Pancreas (tissue), 10 donors: ENCODE measurements at regions not wholly inside any gene's neighbourhood (a gene's known extent, or its start where the extent isn't known, plus 50 kb on each side); places are given as distances from the start of the nearest gene placed in this dataset.

Experiments
- ATAC-seq, 4 donors: fragments of 200-7000 bp; cut with Tn5 transposase; one replicate each; pipeline versions ENCODE4 v1.8.0 to v1.9.1; 2020; ENCODE audit warnings: mild to moderate bottlenecking in 4 of 4, moderate library complexity in 4 of 4
- DNase-seq, 6 donors: peaks; one replicate each; pipeline ENCODE4 v3.0.0-alpha.2; 2020
- FAIRE-seq: peaks from 2 replicates; lab custom pipeline; 2012; peaks lifted over from hg19 to GRCh38; lab: Jason Lieb, UNC
- H3K27ac ChIP-seq, 4 donors: fragments of 200-600 bp; sonication (generic); 1 replicate in 3 of 4; 2 replicates in 1 of 4; pipeline versions ENCODE4 v1.5.0 to v1.8.0; 2020
- H3K27me3 ChIP-seq, 4 donors: fragments of 200-600 bp; one replicate each; pipeline ENCODE4 v1.8.0; 2021
- H3K36me3 ChIP-seq, 3 donors: fragments of 200-600 bp; sonication (generic) in 1 of 3; one replicate each; pipeline versions ENCODE4 v1.5.0 to v1.8.0; 2020 to 2021
- H3K4me1 ChIP-seq, 3 donors: fragments of 200-600 bp; one replicate each; pipeline ENCODE4 v1.8.0; 2021
- H3K4me3 ChIP-seq, 4 donors: fragments of 200-600 bp; sonication (generic) in 2 of 4; one replicate each; pipeline versions ENCODE4 v1.5.0 to v1.8.0; 2020 to 2021
- H3K9me3 ChIP-seq, 4 donors: fragments of 200-600 bp; one replicate each; pipeline ENCODE4 v1.8.0; 2021
- WGBS, 2 donors: extraction: QIAGEN DNeasy Blood & Tissue Kit; methylation state at CpG; one replicate each; pipeline ENCODE4 v1.1.7; 2013; 5-methylcytosine and 5-hydroxymethylcytosine counted together
- intact Hi-C, 3 donors: fragments of 100-400 bp; cut with DNase I; formaldehyde crosslinking; loops; one replicate each; pipeline versions ENCODE4 v1.11.1 to v1.14.2; 2022
- TF ChIP-seq, protein P1 (sequence below), 4 donors: fragments of 200-600 bp; sonication (generic) in 3 of 4; IDR thresholded peaks; one replicate each; pipeline versions ENCODE4 v1.5.0 to v1.8.0; 2021; ENCODE audit warnings: antibody characterized with exemption in 4 of 4
- donor health status: healthy with polysubstance abuse.
- donor health status: DM: no; HTN: no; CAD: no; lungs with moderate emphysema.
- donor health status: DM: no; HTN: no; CAD: no.
- donor health status: control.
- donor health status: control.
- donor health status: Bipolar disorder and iron deficiency.
- donor health status: DM: yes; HTN: yes; CAD: no.
- donor health status: DM: no; HTN: no; CAD: no.
- donor health status: DM: no; HTN: no; CAD: no.
- donor health status: DM: yes; HTN: yes; CAD: no.

DNA sequence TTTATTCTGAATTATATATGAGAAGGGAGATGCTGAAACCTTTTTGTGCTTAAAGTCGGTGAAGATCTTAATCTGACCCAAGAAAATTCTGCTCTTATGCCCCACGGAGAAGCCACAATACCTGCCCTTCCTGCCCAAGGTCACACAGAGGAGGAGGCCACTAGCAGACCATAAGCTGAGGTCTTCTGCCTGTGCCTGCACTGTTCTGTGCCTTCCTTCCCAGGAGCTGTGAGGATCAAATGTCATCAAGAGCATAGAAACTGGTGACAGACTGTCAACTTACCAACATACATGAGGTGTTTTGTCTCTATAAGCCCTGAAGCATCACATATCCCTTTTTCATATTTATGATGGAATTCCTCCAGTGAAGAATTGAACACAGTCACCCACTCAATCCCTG lies 233.3 kb downstream of the C1D start:
- Histone ChIP-seq H3K9me3 (no peaks in the 10 kb centered on the region), H3K36me3 (no peaks in the 10 kb centered on the region), H3K27ac (no peak overlapping the region), H3K4me1 (peaks cover 11 to 21% (median 19%) of the 10 kb centered on the region in 3 donors), H3K27me3 (no peaks in the 10 kb centered on the region), H3K4me3 (no peak overlapping the region)
- FAIRE-seq (no peak), DNase-seq (no peak), ATAC-seq (no peak)
- TF ChIP-seq, protein P1, sequence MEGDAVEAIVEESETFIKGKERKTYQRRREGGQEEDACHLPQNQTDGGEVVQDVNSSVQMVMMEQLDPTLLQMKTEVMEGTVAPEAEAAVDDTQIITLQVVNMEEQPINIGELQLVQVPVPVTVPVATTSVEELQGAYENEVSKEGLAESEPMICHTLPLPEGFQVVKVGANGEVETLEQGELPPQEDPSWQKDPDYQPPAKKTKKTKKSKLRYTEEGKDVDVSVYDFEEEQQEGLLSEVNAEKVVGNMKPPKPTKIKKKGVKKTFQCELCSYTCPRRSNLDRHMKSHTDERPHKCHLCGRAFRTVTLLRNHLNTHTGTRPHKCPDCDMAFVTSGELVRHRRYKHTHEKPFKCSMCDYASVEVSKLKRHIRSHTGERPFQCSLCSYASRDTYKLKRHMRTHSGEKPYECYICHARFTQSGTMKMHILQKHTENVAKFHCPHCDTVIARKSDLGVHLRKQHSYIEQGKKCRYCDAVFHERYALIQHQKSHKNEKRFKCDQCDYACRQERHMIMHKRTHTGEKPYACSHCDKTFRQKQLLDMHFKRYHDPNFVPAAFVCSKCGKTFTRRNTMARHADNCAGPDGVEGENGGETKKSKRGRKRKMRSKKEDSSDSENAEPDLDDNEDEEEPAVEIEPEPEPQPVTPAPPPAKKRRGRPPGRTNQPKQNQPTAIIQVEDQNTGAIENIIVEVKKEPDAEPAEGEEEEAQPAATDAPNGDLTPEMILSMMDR (IDR thresholded peaks at IDR 0.05), result no peak
- intact Hi-C loops, result no loop called here
- WGBS, 2 donors, result 76 to 93% methylated on average over 2 of the region's 2 CpGs

DNA sequence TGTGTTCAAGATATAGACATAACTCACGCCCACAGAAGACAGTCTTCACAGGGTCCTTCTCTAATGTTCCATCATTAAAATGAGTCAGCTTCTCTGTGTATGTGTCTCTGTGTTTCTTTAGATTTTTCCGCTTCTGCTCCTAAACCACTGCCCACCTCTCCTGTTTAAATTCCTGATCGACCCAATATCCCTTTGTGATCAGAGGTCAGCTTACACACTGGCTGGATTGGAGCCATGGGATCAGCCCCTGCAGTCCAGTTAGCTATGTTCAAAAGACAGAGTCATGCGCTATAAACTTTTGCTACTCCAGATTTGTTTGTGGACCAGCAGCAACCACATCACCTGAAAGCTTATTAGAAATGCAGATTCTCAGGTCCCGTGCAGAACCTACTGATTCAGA lies 229.2 kb downstream of the C1D start:
- TF ChIP-seq, protein P1 (IDR thresholded peaks at IDR 0.05), result no peak
- intact Hi-C loops, result loop anchor here in 1 of 3 donors (10.0 kb wide), 1 partner anchor 99 kb away; no protein-coding TSS in a partner anchor
- Histone ChIP-seq H3K27me3 (no peaks in the 10 kb centered on the region), H3K27ac (no peak overlapping the region), H3K4me1 (peaks cover 11 to 25% (median 23%) of the 10 kb centered on the region in 3 donors), H3K4me3 (no peak overlapping the region), H3K9me3 (no peaks in the 10 kb centered on the region), H3K36me3 (no peaks in the 10 kb centered on the region)
- 78 to 84% methylated on average over 5 of the region's 5 CpGs for WGBS, 2 donors
- ATAC-seq, result no peak
- no peak for DNase-seq
- no peak for FAIRE-seq

GRCh38 chr2:67834482-67834881 lies 228.3 kb downstream of the C1D start:
- Histone ChIP-seq H3K27ac (no peak overlapping the region), H3K27me3 (no peaks in the 10 kb centered on the region), H3K9me3 (no peaks in the 10 kb centered on the region), H3K4me1 (peaks cover 12 to 29% (median 25%) of the 10 kb centered on the region in 3 donors), H3K36me3 (no peaks in the 10 kb centered on the region), H3K4me3 (no peak overlapping the region)
- TF ChIP-seq, protein P1 (IDR thresholded peaks at IDR 0.05), result no peak
- WGBS, 2 donors, result 96 to 98% methylated on average over 7 of the region's 7 CpGs
- intact Hi-C loops, result loop anchor here in 1 of 3 donors (10.0 kb wide), 1 partner anchor 100 kb away; no protein-coding TSS in a partner anchor
- no peak for ATAC-seq
- no peak for DNase-seq
- no peak for FAIRE-seq

GRCh38 chr2:67835266-67835665 lies 227.5 kb downstream of the C1D start:
- Histone ChIP-seq H3K4me1 (peaks cover 20 to 33% (median 32%) of the 10 kb centered on the region in 3 donors), H3K27me3 (no peaks in the 10 kb centered on the region), H3K27ac (no peak overlapping the region), H3K36me3 (no peaks in the 10 kb centered on the region), H3K9me3 (no peaks in the 10 kb centered on the region), H3K4me3 (no peak overlapping the region)
- TF ChIP-seq, protein P1 (IDR thresholded peaks at IDR 0.05), result no peak
- DNase-seq (no peak), FAIRE-seq (no peak), ATAC-seq (no peak)
- intact Hi-C loops, result loop anchor here in 1 of 3 donors (10.0 kb wide), 1 partner anchor 100 kb away; no protein-coding TSS in a partner anchor
- 88 to 94% methylated on average over 3 of the region's 3 CpGs for WGBS, 2 donors

- Histone ChIP-seq H3K27ac (peak overlapping the region; percentile 28 to 79 (median 68)), H3K4me1 (peaks cover 20 to 34% (median 33%) of the 10 kb centered on the region in 3 donors), H3K4me3 (no peak overlapping the region), H3K9me3 (no peaks in the 10 kb centered on the region), H3K36me3 (no peaks in the 10 kb centered on the region), H3K27me3 (no peaks in the 10 kb centered on the region)
- TF ChIP-seq, protein P1 (IDR thresholded peaks at IDR 0.05), result no peak
- FAIRE-seq (no peak), ATAC-seq (peak; percentile 86 to 93 (median 90)), DNase-seq (peak; percentile 71 to 87 (median 85))
- WGBS, 2 donors, result 39 to 43% methylated on average over 5 of the region's 5 CpGs
- intact Hi-C loops, result loop anchor here in 1 of 3 donors (10.0 kb wide), 1 partner anchor 102 kb away; no protein-coding TSS in a partner anchor
These were observed 225.9 kb downstream of the C1D start for GRCh38 chr2:67836866-67837265.
